ENCODE measurements at regions not wholly inside any gene's neighbourhood (a gene's known extent, or its start where the extent isn't known, plus 50 kb on each side); places are given as distances from the start of the nearest gene placed in this dataset.
"Not testable (repeated sequence)": the region's sequence is repeated elsewhere in the genome, so short reads cannot be mapped to it uniquely, and the experiment has no call there.

- not testable (repeated sequence) for H3K4me1 Mint-ChIP-seq, H3K4me3 Mint-ChIP-seq, H3K27me3 Mint-ChIP-seq, ATAC-seq, H3K27ac Mint-ChIP-seq, H3K9me3 Mint-ChIP-seq, H3K36me3 Mint-ChIP-seq
Observed at GRCh38 chr2:13868275-13868674, 764.2 kb upstream of the LRATD1 start.

- Mint-ChIP-seq H3K4me1 (no peaks in the 10 kb centered on the region), H3K4me3 (no peak overlapping the region), H3K27me3 (no peaks in the 10 kb centered on the region), H3K9me3 (peaks cover 3% of the 10 kb centered on the region), H3K36me3 (no peaks in the 10 kb centered on the region), H3K27ac (no peak overlapping the region)
- ATAC-seq, result no peak
Observed at GRCh38 chr2:13876491-13877037, 756.0 kb upstream of the LRATD1 start.

GRCh38 chr2:13877571-13877970 is 754.9 kb upstream of the LRATD1 start:
- no peaks in the 10 kb centered on the region for H3K27me3 Mint-ChIP-seq

GRCh38 chr2:13884291-13884976 is 748.1 kb upstream of the LRATD1 start:
- H3K4me3 Mint-ChIP-seq, result no peak overlapping the region
- H3K4me1 Mint-ChIP-seq, result no peaks in the 10 kb centered on the region
- no peak overlapping the region for H3K27ac Mint-ChIP-seq
- no peaks in the 10 kb centered on the region for H3K36me3 Mint-ChIP-seq
- H3K27me3 Mint-ChIP-seq, result no peaks in the 10 kb centered on the region
- no peak for ATAC-seq
- no peaks in the 10 kb centered on the region for H3K9me3 Mint-ChIP-seq

More at GRCh38 chr2:13877571-13877970, 754.9 kb upstream of the LRATD1 start:
- peaks cover 3% of the 10 kb centered on the region for H3K9me3 Mint-ChIP-seq
- H3K27ac Mint-ChIP-seq, result no peak overlapping the region
- no peaks in the 10 kb centered on the region for H3K4me1 Mint-ChIP-seq
- ATAC-seq, result no peak
- no peaks in the 10 kb centered on the region for H3K36me3 Mint-ChIP-seq
- no peak overlapping the region for H3K4me3 Mint-ChIP-seq

- no peaks in the 10 kb centered on the region for H3K9me3 Mint-ChIP-seq
- H3K27me3 Mint-ChIP-seq, result no peaks in the 10 kb centered on the region
- ATAC-seq, result no peak
- no peak overlapping the region for H3K27ac Mint-ChIP-seq
- no peaks in the 10 kb centered on the region for H3K36me3 Mint-ChIP-seq
- H3K4me1 Mint-ChIP-seq, result no peaks in the 10 kb centered on the region
- no peak overlapping the region for H3K4me3 Mint-ChIP-seq
Observed at GRCh38 chr2:13901526-13901925, 731.0 kb upstream of the LRATD1 start.

- H3K27me3 Mint-ChIP-seq, result no peaks in the 10 kb centered on the region
- no peak overlapping the region for H3K4me3 Mint-ChIP-seq
- H3K9me3 Mint-ChIP-seq, result peaks cover 3% of the 10 kb centered on the region
- no peak overlapping the region for H3K27ac Mint-ChIP-seq
- no peaks in the 10 kb centered on the region for H3K4me1 Mint-ChIP-seq
- ATAC-seq, result no peak
- H3K36me3 Mint-ChIP-seq, result no peaks in the 10 kb centered on the region
Observed at GRCh38 chr2:13905831-13906230, 726.7 kb upstream of the LRATD1 start.

GRCh38 chr2:13916066-13916465 is 716.5 kb upstream of the LRATD1 start:
- Mint-ChIP-seq H3K4me1 (no peaks in the 10 kb centered on the region), H3K27ac (no peak overlapping the region), H3K27me3 (no peaks in the 10 kb centered on the region), H3K4me3 (no peak overlapping the region), H3K9me3 (no peaks in the 10 kb centered on the region), H3K36me3 (no peaks in the 10 kb centered on the region)
- no peak for ATAC-seq

GRCh38 chr2:13917958-13918357 is 714.6 kb upstream of the LRATD1 start:
- ATAC-seq, result no peak
- Mint-ChIP-seq H3K9me3 (peaks cover 3% of the 10 kb centered on the region), H3K27ac (no peak overlapping the region), H3K27me3 (no peaks in the 10 kb centered on the region), H3K36me3 (no peaks in the 10 kb centered on the region), H3K4me3 (no peak overlapping the region), H3K4me1 (no peaks in the 10 kb centered on the region)

- Mint-ChIP-seq H3K27me3 (no peaks in the 10 kb centered on the region), H3K36me3 (no peaks in the 10 kb centered on the region), H3K27ac (no peak overlapping the region), H3K9me3 (peaks cover 3% of the 10 kb centered on the region), H3K4me3 (no peak overlapping the region), H3K4me1 (no peaks in the 10 kb centered on the region)
- ATAC-seq, result no peak
Observed at GRCh38 chr2:13919981-13920382, 712.5 kb upstream of the LRATD1 start.

- Mint-ChIP-seq H3K9me3 (peaks cover 3% of the 10 kb centered on the region), H3K27me3 (no peaks in the 10 kb centered on the region)
Observed at GRCh38 chr2:13921245-13921644, 711.3 kb upstream of the LRATD1 start.

GRCh38 chr2:13923823-13924222 is 708.7 kb upstream of the LRATD1 start:
- no peaks in the 10 kb centered on the region for H3K27me3 Mint-ChIP-seq
- ATAC-seq, result no peak
- no peaks in the 10 kb centered on the region for H3K36me3 Mint-ChIP-seq
- H3K4me3 Mint-ChIP-seq, result no peak overlapping the region
- H3K27ac Mint-ChIP-seq, result no peak overlapping the region
- peaks cover 3% of the 10 kb centered on the region for H3K9me3 Mint-ChIP-seq
- H3K4me1 Mint-ChIP-seq, result no peaks in the 10 kb centered on the region

More at GRCh38 chr2:13921245-13921644, 711.3 kb upstream of the LRATD1 start:
- no peaks in the 10 kb centered on the region for H3K4me1 Mint-ChIP-seq
- no peaks in the 10 kb centered on the region for H3K36me3 Mint-ChIP-seq
- no peak for ATAC-seq
- no peak overlapping the region for H3K27ac Mint-ChIP-seq
- H3K4me3 Mint-ChIP-seq, result no peak overlapping the region

GRCh38 chr2:13942111-13942510 is 690.4 kb upstream of the LRATD1 start:
- H3K4me1 Mint-ChIP-seq, result no peaks in the 10 kb centered on the region
- no peaks in the 10 kb centered on the region for H3K27me3 Mint-ChIP-seq
- no peak overlapping the region for H3K4me3 Mint-ChIP-seq
- H3K36me3 Mint-ChIP-seq, result no peaks in the 10 kb centered on the region
- peaks cover 3% of the 10 kb centered on the region for H3K9me3 Mint-ChIP-seq
- no peak for ATAC-seq
- H3K27ac Mint-ChIP-seq, result no peak overlapping the region

GRCh38 chr2:13950761-13951160 is 681.8 kb upstream of the LRATD1 start:
- Mint-ChIP-seq H3K27ac (no peak overlapping the region), H3K4me3 (no peak overlapping the region), H3K36me3 (no peaks in the 10 kb centered on the region), H3K27me3 (no peaks in the 10 kb centered on the region), H3K4me1 (no peaks in the 10 kb centered on the region), H3K9me3 (peaks cover 3% of the 10 kb centered on the region)
- no peak for ATAC-seq

- Mint-ChIP-seq H3K27me3 (no peaks in the 10 kb centered on the region), H3K4me1 (no peaks in the 10 kb centered on the region), H3K27ac (no peak overlapping the region), H3K9me3 (peaks cover 2% of the 10 kb centered on the region), H3K36me3 (no peaks in the 10 kb centered on the region), H3K4me3 (no peak overlapping the region)
- no peak for ATAC-seq
Observed at GRCh38 chr2:13968811-13969210, 663.7 kb upstream of the LRATD1 start.

GRCh38 chr2:13986119-13986720 is 646.3 kb upstream of the LRATD1 start:
- peaks cover 7% of the 10 kb centered on the region for H3K9me3 Mint-ChIP-seq
- no peaks in the 10 kb centered on the region for H3K27me3 Mint-ChIP-seq
- H3K36me3 Mint-ChIP-seq, result no peaks in the 10 kb centered on the region
- no peak overlapping the region for H3K4me3 Mint-ChIP-seq
- H3K27ac Mint-ChIP-seq, result no peak overlapping the region
- no peaks in the 10 kb centered on the region for H3K4me1 Mint-ChIP-seq
- ATAC-seq, result no peak

GRCh38 chr2:13996527-13996926 is 636.0 kb upstream of the LRATD1 start:
- H3K27ac Mint-ChIP-seq, result no peak overlapping the region
- H3K4me1 Mint-ChIP-seq, result no peaks in the 10 kb centered on the region
- H3K9me3 Mint-ChIP-seq, result peaks cover 14% of the 10 kb centered on the region
- H3K27me3 Mint-ChIP-seq, result no peaks in the 10 kb centered on the region
- no peaks in the 10 kb centered on the region for H3K36me3 Mint-ChIP-seq
- no peak overlapping the region for H3K4me3 Mint-ChIP-seq
- no peak for ATAC-seq

Data from stimulated activated memory B cell treated with anti-CD40 and anti-IgM and Interleukin-4, amounts not matched to agents 10 μg/mL and 1 μg/mL and 100 μg/mL, for 72 hours (primary cell).